ENCODE measurements at regions not wholly inside any gene's neighbourhood (a gene's known extent, or its start where the extent isn't known, plus 50 kb on each side); places are given as distances from the start of the nearest gene placed in this dataset.

GRCh38 chr1:232196042-232196441, 433.9 kb downstream of the SIPA1L2 start:
- TF ChIP-seq SP1 (IDR thresholded peaks at IDR 0.05) (no peak), CTBP1 (IDR thresholded peaks at IDR 0.05; ENCODE audit: borderline replicate concordance) (no peak), TARDBP (IDR thresholded peaks at IDR 0.05) (no peak), ELF4 (IDR thresholded peaks at IDR 0.05) (no peak), SUZ12 (IDR thresholded peaks at IDR 0.05) (no peak), FOXA1 (IDR thresholded peaks at IDR 0.05) (no peak), ZNF384 (IDR thresholded peaks at IDR 0.05) (no peak), LEF1 (IDR thresholded peaks at IDR 0.05; ENCODE audit: borderline replicate concordance) (no peak), L3MBTL2 (conservative IDR thresholded peaks at IDR 0.05) (no peak), FOXM1 (IDR thresholded peaks at IDR 0.05; ENCODE audit: borderline replicate concordance) (no peak), ARNT (IDR thresholded peaks at IDR 0.05) (no peak), NFRKB (IDR thresholded peaks at IDR 0.05) (no peak)
